ENCODE measurements at regions not wholly inside any gene's neighbourhood (a gene's known extent, or its start where the extent isn't known, plus 50 kb on each side); places are given as distances from the start of the nearest gene placed in this dataset.
"Not testable (repeated sequence)": the region's sequence is repeated elsewhere in the genome, so short reads cannot be mapped to it uniquely, and the experiment has no call there.

DNA sequence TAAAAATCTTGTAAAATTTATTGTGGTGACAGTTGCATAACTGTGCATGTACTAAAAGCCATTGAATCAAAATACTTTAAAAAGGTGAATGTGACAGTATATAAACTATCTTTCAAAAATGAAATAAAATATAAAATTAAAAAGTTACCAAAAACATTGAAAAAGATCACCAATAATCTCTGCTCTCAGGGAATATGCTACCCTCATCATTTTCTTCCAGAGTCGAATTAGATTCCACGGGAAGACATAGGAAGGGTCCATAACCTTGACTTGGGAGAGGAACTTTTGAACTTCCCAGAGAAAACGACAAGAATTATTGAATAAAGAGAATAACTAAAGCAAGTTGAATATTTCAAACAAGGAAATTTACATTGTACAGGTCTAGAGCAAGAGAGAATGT lies 649.5 kb downstream of the NUP35 start:
- H3K27me3 ChIP-seq: no peaks in the 10 kb centered on the region

DNA sequence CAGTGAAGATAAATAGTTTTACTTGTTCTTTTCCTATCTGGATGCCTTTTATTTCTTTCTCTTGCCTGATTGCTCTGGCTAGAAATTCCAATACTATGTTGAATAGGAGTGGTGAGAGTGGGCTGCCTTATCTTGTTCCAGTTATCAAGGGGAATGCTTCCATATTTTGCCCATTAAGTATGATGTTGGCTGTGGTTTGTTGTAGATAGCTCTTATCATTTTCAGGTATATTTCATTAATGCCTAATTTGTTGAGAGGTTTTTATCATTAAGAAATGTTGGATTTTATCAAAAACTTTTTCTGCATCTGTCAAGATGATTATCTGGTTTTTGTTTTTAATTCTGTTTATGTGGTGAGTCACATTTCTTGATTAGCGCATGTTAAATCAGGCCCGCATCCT lies 655.8 kb downstream of the NUP35 start:
- no peak overlapping the region for H3K4me3 ChIP-seq
- TF ChIP-seq, protein P1, sequence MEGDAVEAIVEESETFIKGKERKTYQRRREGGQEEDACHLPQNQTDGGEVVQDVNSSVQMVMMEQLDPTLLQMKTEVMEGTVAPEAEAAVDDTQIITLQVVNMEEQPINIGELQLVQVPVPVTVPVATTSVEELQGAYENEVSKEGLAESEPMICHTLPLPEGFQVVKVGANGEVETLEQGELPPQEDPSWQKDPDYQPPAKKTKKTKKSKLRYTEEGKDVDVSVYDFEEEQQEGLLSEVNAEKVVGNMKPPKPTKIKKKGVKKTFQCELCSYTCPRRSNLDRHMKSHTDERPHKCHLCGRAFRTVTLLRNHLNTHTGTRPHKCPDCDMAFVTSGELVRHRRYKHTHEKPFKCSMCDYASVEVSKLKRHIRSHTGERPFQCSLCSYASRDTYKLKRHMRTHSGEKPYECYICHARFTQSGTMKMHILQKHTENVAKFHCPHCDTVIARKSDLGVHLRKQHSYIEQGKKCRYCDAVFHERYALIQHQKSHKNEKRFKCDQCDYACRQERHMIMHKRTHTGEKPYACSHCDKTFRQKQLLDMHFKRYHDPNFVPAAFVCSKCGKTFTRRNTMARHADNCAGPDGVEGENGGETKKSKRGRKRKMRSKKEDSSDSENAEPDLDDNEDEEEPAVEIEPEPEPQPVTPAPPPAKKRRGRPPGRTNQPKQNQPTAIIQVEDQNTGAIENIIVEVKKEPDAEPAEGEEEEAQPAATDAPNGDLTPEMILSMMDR (IDR thresholded peaks at IDR 0.05): no peak
- no peak for TF ChIP-seq POLR2A (IDR thresholded peaks at IDR 0.05)
- no peaks in the 10 kb centered on the region for H3K4me1 ChIP-seq
- H3K27me3 ChIP-seq: no peaks in the 10 kb centered on the region
- DNase-seq: no peak
- no peaks in the 10 kb centered on the region for H3K36me3 ChIP-seq
- no peaks in the 10 kb centered on the region for H3K9me3 ChIP-seq
- no peak overlapping the region for H3K27ac ChIP-seq

More for the DNA sequence above, 649.5 kb downstream of the NUP35 start:
- TF ChIP-seq, protein P1 (IDR thresholded peaks at IDR 0.05): no peak
- TF ChIP-seq POLR2A (IDR thresholded peaks at IDR 0.05): no peak
- Histone ChIP-seq H3K4me3 (no peak overlapping the region), H3K27ac (no peak overlapping the region), H3K4me1 (no peaks in the 10 kb centered on the region), H3K9me3 (no peaks in the 10 kb centered on the region), H3K36me3 (no peaks in the 10 kb centered on the region)
- DNase-seq: no peak

DNA sequence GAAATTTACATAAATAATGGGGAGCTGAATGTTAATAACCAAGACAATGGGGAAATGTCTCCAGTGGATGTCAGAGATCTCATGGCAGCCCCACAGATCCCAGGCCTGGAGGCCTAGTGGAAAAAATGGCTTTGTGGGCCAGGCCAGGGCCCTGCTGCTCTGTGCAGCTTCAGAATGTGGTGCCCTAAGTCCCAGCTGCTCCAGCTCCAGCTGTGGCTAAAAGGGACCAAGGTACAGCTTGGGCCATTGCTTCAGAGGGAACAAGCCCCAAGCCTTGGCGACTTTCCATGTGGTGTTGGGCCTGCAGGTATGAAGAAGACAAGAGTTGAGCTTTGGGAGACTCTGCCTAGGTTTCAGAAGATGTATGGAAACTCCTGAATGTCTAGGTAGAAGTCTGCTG lies 658.2 kb downstream of the NUP35 start:
- no peaks in the 10 kb centered on the region for H3K4me1 ChIP-seq
- H3K4me3 ChIP-seq: no peak overlapping the region
- DNase-seq: no peak
- H3K36me3 ChIP-seq: no peaks in the 10 kb centered on the region
- no peaks in the 10 kb centered on the region for H3K9me3 ChIP-seq
- no peaks in the 10 kb centered on the region for H3K27me3 ChIP-seq
- no peak overlapping the region for H3K27ac ChIP-seq
- TF ChIP-seq, protein P1 (IDR thresholded peaks at IDR 0.05): no peak
- TF ChIP-seq POLR2A (IDR thresholded peaks at IDR 0.05): no peak

DNA sequence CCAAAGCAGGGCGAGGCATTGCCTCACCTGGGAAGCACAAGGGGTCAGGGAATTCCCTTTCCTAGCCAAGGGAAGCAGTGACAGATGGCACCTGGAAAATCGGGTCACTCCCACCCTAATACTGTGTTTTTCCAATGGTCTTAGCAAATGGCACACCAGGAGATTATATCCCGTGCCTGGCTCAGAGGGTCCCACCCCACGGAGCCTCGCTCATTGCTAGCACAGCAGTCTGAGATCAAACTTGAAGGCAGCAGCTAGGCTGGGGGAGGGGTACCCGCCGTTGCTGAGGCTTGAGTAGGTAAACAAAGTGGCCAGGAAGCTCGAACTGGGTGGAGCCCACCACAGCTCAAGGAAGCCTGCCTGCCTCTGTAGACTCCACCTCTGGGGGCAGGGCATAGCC lies 664.6 kb downstream of the NUP35 start:
- not testable (repeated sequence) for H3K36me3 ChIP-seq, H3K9me3 ChIP-seq, H3K4me3 ChIP-seq, H3K27me3 ChIP-seq, H3K27ac ChIP-seq, DNase-seq, H3K4me1 ChIP-seq

DNA sequence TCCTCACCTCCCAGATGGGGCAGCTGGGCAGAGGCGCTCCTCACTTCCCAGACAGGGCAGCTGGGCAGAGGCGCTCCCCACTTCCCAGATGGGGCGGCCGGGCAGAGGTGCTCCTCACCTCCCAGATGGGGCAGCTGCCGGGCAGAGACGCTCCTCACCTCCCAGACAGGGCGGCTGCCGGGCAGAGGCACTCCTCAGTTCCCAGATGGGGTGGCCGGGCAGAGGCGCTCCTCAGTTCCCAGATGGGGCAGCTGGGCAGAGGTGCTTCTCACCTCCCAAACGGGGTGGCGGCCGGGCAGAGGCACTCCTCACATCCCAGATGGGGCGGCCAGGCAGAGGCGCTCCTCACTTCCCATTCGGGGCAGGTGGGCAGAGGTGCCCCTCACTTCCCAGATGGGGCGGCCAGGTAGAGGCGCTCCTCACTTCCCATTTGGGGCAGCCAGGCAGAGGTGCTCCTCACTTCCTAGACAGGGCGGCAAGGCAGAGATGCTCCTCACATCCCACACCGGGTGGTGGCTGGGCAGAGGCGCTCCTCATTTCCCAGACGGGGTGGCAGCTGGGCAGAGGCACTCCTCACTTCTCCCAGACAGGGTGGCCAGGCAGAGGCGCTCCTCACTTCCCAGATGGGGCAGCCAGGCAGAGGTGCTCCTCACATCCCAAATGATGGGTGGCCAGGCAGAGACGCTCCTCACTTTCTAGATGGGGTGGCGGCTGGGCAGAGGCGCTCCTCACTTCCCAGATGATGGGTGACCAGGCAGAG lies 668.1 kb downstream of the NUP35 start:
- H3K27me3 ChIP-seq, H3K4me3 ChIP-seq, H3K27ac ChIP-seq, H3K4me1 ChIP-seq, H3K9me3 ChIP-seq, DNase-seq, H3K36me3 ChIP-seq: not testable (repeated sequence)

DNA sequence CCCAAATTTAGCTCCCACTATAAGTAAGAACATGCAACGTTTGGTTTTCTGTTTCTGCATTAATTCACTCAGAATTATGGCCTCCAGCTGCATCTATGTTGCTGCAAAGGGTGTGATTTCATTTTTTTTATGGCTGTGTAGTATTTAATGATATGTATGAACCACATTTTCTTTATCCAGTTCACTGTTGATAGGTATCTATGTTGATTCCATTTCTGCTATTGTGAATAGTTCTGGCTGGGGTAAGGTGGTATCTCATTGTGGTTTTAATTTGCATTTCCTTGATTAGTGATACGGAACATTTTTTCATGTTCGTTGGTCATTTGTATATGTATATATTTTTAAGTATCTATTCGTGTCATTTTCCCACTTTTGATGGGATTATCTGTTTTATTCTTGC lies 674.3 kb downstream of the NUP35 start:
- TF ChIP-seq, protein P1 (IDR thresholded peaks at IDR 0.05): no peak
- no peak for TF ChIP-seq POLR2A (IDR thresholded peaks at IDR 0.05)
- no peaks in the 10 kb centered on the region for H3K27me3 ChIP-seq
- H3K36me3 ChIP-seq: no peaks in the 10 kb centered on the region

DNA sequence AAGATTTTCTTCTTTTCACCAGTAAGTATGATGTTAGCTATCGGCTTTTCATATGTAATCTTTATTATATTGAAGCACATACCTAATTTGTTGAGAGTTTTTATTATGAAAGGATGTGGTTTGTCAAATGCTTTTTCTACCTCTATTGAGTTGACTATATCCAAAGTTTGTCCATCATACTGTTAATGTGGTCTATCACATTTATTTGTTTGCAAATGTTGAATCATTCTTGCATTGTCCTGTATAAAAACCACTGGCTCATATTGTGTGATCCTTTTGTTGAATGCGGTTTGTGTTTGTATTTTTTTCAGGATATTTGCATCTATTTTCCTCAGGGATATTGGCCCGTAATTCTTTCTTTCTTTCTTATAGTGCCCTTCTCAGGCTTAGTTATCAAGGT lies 675.5 kb downstream of the NUP35 start:
- H3K4me3 ChIP-seq: no peak overlapping the region
- TF ChIP-seq POLR2A (IDR thresholded peaks at IDR 0.05): no peak
- TF ChIP-seq, protein P1 (IDR thresholded peaks at IDR 0.05): no peak
- H3K36me3 ChIP-seq: no peaks in the 10 kb centered on the region
- H3K9me3 ChIP-seq: no peaks in the 10 kb centered on the region
- H3K27me3 ChIP-seq: no peaks in the 10 kb centered on the region
- no peak for DNase-seq
- no peaks in the 10 kb centered on the region for H3K4me1 ChIP-seq
- no peak overlapping the region for H3K27ac ChIP-seq

More for the DNA sequence above, 674.3 kb downstream of the NUP35 start:
- no peaks in the 10 kb centered on the region for H3K9me3 ChIP-seq
- H3K4me3 ChIP-seq: no peak overlapping the region
- DNase-seq: no peak
- no peak overlapping the region for H3K27ac ChIP-seq
- H3K4me1 ChIP-seq: no peaks in the 10 kb centered on the region

Data from Peyer's patch (tissue), 4 donors.